ENCODE measurements at regions not wholly inside any gene's neighbourhood (a gene's known extent, or its start where the extent isn't known, plus 50 kb on each side); places are given as distances from the start of the nearest gene placed in this dataset.
A peak's percentile ranks its signal among the peaks of the same experiment; 100 is the strongest.

DNA sequence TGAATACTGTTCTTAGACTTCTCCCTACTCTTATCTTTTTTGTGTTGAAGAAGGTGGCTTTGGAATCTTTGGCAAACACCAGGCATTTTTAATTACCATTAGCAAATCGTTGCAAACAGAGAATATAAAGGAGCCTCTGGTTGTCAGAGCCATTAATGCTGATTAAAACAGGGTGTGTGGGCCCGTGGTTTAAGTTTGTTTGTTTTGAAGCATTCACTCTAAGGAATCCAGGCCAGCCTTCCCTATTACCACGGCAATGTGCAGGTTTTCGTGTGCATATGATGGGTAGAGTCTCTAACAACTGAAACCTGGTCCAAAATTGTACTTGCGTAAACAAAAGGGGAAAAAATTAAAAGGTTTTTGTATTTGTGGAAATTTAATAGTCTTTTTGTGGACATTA lies 141.2 kb upstream of the GMNC start:
- H3K27me3 ChIP-seq (ENCODE audit: insufficient read depth, low read length) = no peaks in the 10 kb centered on the region
- no peak overlapping the region for H3K56ac ChIP-seq (ENCODE audit: insufficient read length, low read depth, low read length)
- H3K18ac ChIP-seq (ENCODE audit: insufficient read length, low read depth, low read length) = no peak overlapping the region
- DNase-seq = no peak
- H3K9me3 Mint-ChIP-seq = no peaks in the 10 kb centered on the region
- no peak overlapping the region for H4K91ac ChIP-seq (ENCODE audit: insufficient read length, low read depth, low read length)
- H2AK5ac ChIP-seq (ENCODE audit: insufficient read length, low read length) = no peak overlapping the region
- no peaks in the 10 kb centered on the region for H3K4me1 ChIP-seq (ENCODE audit: insufficient read depth, low read length)
- H3K9me3 ChIP-seq (ENCODE audit: control insufficient read depth, low read depth, low read length) = no peaks in the 10 kb centered on the region
- H2BK5ac ChIP-seq (ENCODE audit: insufficient read length, low read length) = no peak overlapping the region
- WGBS (ENCODE audit: extremely low coverage, insufficient read length, low lambda C conversion rate) = no CpG with 5 or more reads among the region's 5 CpGs
- H3T11ph ChIP-seq (ENCODE audit: low read length) = no peak overlapping the region
- no peaks in the 10 kb centered on the region for H3K36me3 Mint-ChIP-seq (ENCODE audit: insufficient read depth in 1 of 3, low read depth in 3 of 3)
- H2BK20ac ChIP-seq (ENCODE audit: low read depth, low read length, poor library complexity, severe bottlenecking) = no peak overlapping the region
- no peak overlapping the region for H2AFZ ChIP-seq (ENCODE audit: low read length)
- H3K79me2 ChIP-seq (ENCODE audit: insufficient read depth, low read length) = no peaks in the 10 kb centered on the region
- TF ChIP-seq CTCF (conservative IDR thresholded peaks at IDR 0.05) = no peak
- no peak overlapping the region for H2BK15ac ChIP-seq (ENCODE audit: low read depth, low read length)
- H3K79me1 ChIP-seq (ENCODE audit: insufficient read depth, low read depth, low read length, poor library complexity, severe bottlenecking) = no peaks in the 10 kb centered on the region
- H3K27ac Mint-ChIP-seq = peak overlapping the region in 1 of 3 experiments; percentile 14; a peak in 2 of 7 replicates
- H4K8ac ChIP-seq (replicated peaks; ENCODE audit: insufficient read length, low read depth, low read length) = no peak overlapping the region
- no peak overlapping the region for H3K4me2 ChIP-seq (ENCODE audit: insufficient read depth, insufficient read length, low read length)
- H3K4ac ChIP-seq (ENCODE audit: low read depth, low read length) = no peak overlapping the region
- no peak overlapping the region for H2BK12ac ChIP-seq (ENCODE audit: insufficient read length, low read depth, low read length)
- no peaks in the 10 kb centered on the region for H4K20me1 ChIP-seq (ENCODE audit: control insufficient read depth, insufficient read depth, insufficient read length)
- peaks cover 13 to 17% of the 10 kb centered on the region in 2 experiments for H3K4me1 Mint-ChIP-seq
- H2BK120ac ChIP-seq (ENCODE audit: low read depth, low read length, poor library complexity, severe bottlenecking) = no peak overlapping the region
- no peak overlapping the region for H3K14ac ChIP-seq (ENCODE audit: insufficient read depth, low read length)
- no peak overlapping the region for H3K4me3 Mint-ChIP-seq
- H3K27me3 Mint-ChIP-seq (ENCODE audit: low read depth) = no peaks in the 10 kb centered on the region
- H3K23me2 ChIP-seq (ENCODE audit: insufficient read length, low read depth, low read length, poor library complexity, severe bottlenecking) = no peaks in the 10 kb centered on the region
- no peak overlapping the region for H3K27ac ChIP-seq (ENCODE audit: insufficient read length, low read depth, low read length)
- no peak overlapping the region for H3K9ac ChIP-seq (ENCODE audit: extremely low read depth, insufficient read length, low read length)
- no peak overlapping the region for H4K5ac ChIP-seq (ENCODE audit: insufficient read length, low read depth, low read length)
- no peak overlapping the region for H3K23ac ChIP-seq (ENCODE audit: insufficient read length, low read depth, low read length)

All from H9 (cell line).